ENCODE measurements at regions not wholly inside any gene's neighbourhood (a gene's known extent, or its start where the extent isn't known, plus 50 kb on each side); places are given as distances from the start of the nearest gene placed in this dataset.

- H3K4me3 ChIP-seq (ENCODE audit: low read depth, low read length): no peak overlapping the region
- no peak for DNase-seq (ENCODE audit: low read depth)
- no peak for TF ChIP-seq CTCF (IDR thresholded peaks at IDR 0.05; ENCODE audit: control insufficient read depth, extremely low read depth, insufficient read depth)
Measured at GRCh38 chr2:5173876-5174535, 518.2 kb upstream of the SOX11 start.

GRCh38 chr2:5175231-5175630 is 517.0 kb upstream of the SOX11 start:
- no peak for TF ChIP-seq CTCF (IDR thresholded peaks at IDR 0.05; ENCODE audit: control insufficient read depth, extremely low read depth, insufficient read depth)
- H3K4me3 ChIP-seq (ENCODE audit: low read depth, low read length): no peak overlapping the region
- DNase-seq (ENCODE audit: low read depth): no peak

- no peak for DNase-seq (ENCODE audit: low read depth)
Measured at GRCh38 chr2:5176764-5177163, 515.4 kb upstream of the SOX11 start.

GRCh38 chr2:5183031-5183430 is 509.2 kb upstream of the SOX11 start:
- DNase-seq (ENCODE audit: low read depth): no peak
- no peak overlapping the region for H3K4me3 ChIP-seq (ENCODE audit: low read depth, low read length)
- TF ChIP-seq CTCF (IDR thresholded peaks at IDR 0.05; ENCODE audit: control insufficient read depth, extremely low read depth, insufficient read depth): no peak

More at GRCh38 chr2:5176764-5177163, 515.4 kb upstream of the SOX11 start:
- TF ChIP-seq CTCF (IDR thresholded peaks at IDR 0.05; ENCODE audit: control insufficient read depth, extremely low read depth, insufficient read depth): no peak
- no peak overlapping the region for H3K4me3 ChIP-seq (ENCODE audit: low read depth, low read length)

GRCh38 chr2:5187283-5187682 is 504.9 kb upstream of the SOX11 start:
- H3K4me3 ChIP-seq (ENCODE audit: low read depth, low read length): no peak overlapping the region
- DNase-seq (ENCODE audit: low read depth): no peak
- no peak for TF ChIP-seq CTCF (IDR thresholded peaks at IDR 0.05; ENCODE audit: control insufficient read depth, extremely low read depth, insufficient read depth)

- TF ChIP-seq CTCF (IDR thresholded peaks at IDR 0.05; ENCODE audit: control insufficient read depth, extremely low read depth, insufficient read depth): no peak
- DNase-seq (ENCODE audit: low read depth): no peak
- no peak overlapping the region for H3K4me3 ChIP-seq (ENCODE audit: low read depth, low read length)
Measured at GRCh38 chr2:5188636-5189035, 503.5 kb upstream of the SOX11 start.

GRCh38 chr2:5190023-5190422 is 502.2 kb upstream of the SOX11 start:
- H3K4me3 ChIP-seq (ENCODE audit: low read depth, low read length): no peak overlapping the region
- TF ChIP-seq CTCF (IDR thresholded peaks at IDR 0.05; ENCODE audit: control insufficient read depth, extremely low read depth, insufficient read depth): no peak
- DNase-seq (ENCODE audit: low read depth): no peak
